ENCODE measurements at regions not wholly inside any gene's neighbourhood (a gene's known extent, or its start where the extent isn't known, plus 50 kb on each side); places are given as distances from the start of the nearest gene placed in this dataset.
"Not testable (repeated sequence)": the region's sequence is repeated elsewhere in the genome, so short reads cannot be mapped to it uniquely, and the experiment has no call there.

DNA sequence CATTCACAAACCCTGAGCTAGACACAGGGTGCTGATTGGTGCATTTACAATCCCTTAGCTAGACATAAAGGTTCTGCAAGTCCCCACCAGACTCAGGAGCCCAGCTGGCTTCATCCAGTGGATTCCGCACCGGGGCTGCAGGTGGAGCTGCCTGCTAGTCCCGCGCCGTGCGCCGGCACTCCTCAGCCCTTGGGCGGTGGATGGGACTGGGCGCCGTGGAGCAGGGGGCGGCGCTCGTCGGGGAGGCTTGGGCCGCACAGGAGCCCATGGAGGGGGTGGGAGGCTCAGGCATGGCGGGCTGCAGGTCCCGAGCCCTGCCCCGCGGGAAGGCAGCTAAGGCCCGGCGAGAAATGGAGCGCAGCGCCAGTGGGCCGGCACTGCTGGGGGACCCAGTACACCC lies 725.7 kb downstream of the TBC1D22A start:
- TF ChIP-seq, protein P1, sequence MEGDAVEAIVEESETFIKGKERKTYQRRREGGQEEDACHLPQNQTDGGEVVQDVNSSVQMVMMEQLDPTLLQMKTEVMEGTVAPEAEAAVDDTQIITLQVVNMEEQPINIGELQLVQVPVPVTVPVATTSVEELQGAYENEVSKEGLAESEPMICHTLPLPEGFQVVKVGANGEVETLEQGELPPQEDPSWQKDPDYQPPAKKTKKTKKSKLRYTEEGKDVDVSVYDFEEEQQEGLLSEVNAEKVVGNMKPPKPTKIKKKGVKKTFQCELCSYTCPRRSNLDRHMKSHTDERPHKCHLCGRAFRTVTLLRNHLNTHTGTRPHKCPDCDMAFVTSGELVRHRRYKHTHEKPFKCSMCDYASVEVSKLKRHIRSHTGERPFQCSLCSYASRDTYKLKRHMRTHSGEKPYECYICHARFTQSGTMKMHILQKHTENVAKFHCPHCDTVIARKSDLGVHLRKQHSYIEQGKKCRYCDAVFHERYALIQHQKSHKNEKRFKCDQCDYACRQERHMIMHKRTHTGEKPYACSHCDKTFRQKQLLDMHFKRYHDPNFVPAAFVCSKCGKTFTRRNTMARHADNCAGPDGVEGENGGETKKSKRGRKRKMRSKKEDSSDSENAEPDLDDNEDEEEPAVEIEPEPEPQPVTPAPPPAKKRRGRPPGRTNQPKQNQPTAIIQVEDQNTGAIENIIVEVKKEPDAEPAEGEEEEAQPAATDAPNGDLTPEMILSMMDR (IDR thresholded peaks at IDR 0.05): not testable (repeated sequence)
- TF ChIP-seq POLR2A (IDR thresholded peaks at IDR 0.05): not testable (repeated sequence)
